ENCODE measurements at regions not wholly inside any gene's neighbourhood (a gene's known extent, or its start where the extent isn't known, plus 50 kb on each side); places are given as distances from the start of the nearest gene placed in this dataset.

- H2BK120ac ChIP-seq (ENCODE audit: low read depth, low read length): no peak overlapping the region
- in situ Hi-C loops (cut with MboI; ENCODE audit: low sequenced_read_pairs) (no loop called here), intact Hi-C loops (cut with micrococcal nuclease) (no loop called here), dilution Hi-C loops (cut with HindIII; ENCODE audit: low sequenced_read_pairs, unreplicated experiment) (no loop called here)
- TF ChIP-seq BHLHE40 (IDR thresholded peaks at IDR 0.05; ENCODE audit: low read depth, low read length) (no peak), POLR2A (IDR thresholded peaks at IDR 0.05; ENCODE audit: low read depth, low read length) (no peak), ELK1 (IDR thresholded peaks at IDR 0.05; ENCODE audit: borderline replicate concordance, low read depth, low read length) (no peak), MAFK (IDR thresholded peaks at IDR 0.05; ENCODE audit: low read depth, low read length) (no peak), MAZ (IDR thresholded peaks at IDR 0.05; ENCODE audit: borderline replicate concordance, low read depth, low read length) (no peak), SMC3 (IDR thresholded peaks at IDR 0.05; ENCODE audit: low read depth, low read length) (no peak), CHD1 (IDR thresholded peaks at IDR 0.05; ENCODE audit: low read depth, low read length) (no peak), RAD21 (IDR thresholded peaks at IDR 0.05; ENCODE audit: low read length) (no peak), MXI1 (IDR thresholded peaks at IDR 0.05; ENCODE audit: borderline replicate concordance, low read depth, low read length) (no peak), USF2 (IDR thresholded peaks at IDR 0.05; ENCODE audit: low read depth, low read length) (no peak), CEBPB (IDR thresholded peaks at IDR 0.05; ENCODE audit: low read depth, low read length) (no peak), RFX5 (IDR thresholded peaks at IDR 0.05; ENCODE audit: low read depth, low read length) (no peak), FOS (IDR thresholded peaks at IDR 0.05; ENCODE audit: low read depth, low read length) (no peak), NFE2L2 (IDR thresholded peaks at IDR 0.05; ENCODE audit: low read depth, low read length) (no peak), CTCF (conservative IDR thresholded peaks at IDR 0.05; ENCODE audit: low read depth, low read length) (no peak), RCOR1 (IDR thresholded peaks at IDR 0.05; ENCODE audit: insufficient replicate concordance, low read length) (no peak)
- H3K27ac ChIP-seq (ENCODE audit: insufficient read depth, low read length): no peak overlapping the region
- POLR2A ChIA-PET (ENCODE audit: unreplicated experiment): no interaction called here
- no peak for ATAC-seq (ENCODE audit: low read depth)
- no peak overlapping the region for H3K56ac ChIP-seq (ENCODE audit: extremely low read depth, insufficient read depth, low read length)
- H2AK5ac ChIP-seq (ENCODE audit: low read depth, low read length): no peak overlapping the region
- no peak for DNase-seq
- H2BK15ac ChIP-seq (ENCODE audit: low read depth, low read length): no peak overlapping the region
- CTCF ChIA-PET: no interaction called here
- no peaks in the 10 kb centered on the region for H3K27me3 ChIP-seq (ENCODE audit: control insufficient read depth, insufficient read depth, low read length)
- H3K36me3 ChIP-seq (ENCODE audit: control insufficient read depth, insufficient read depth, low read length): no peaks in the 10 kb centered on the region
- H3K14ac ChIP-seq (replicated peaks; ENCODE audit: low read depth, low read length): no peak overlapping the region
- no peak overlapping the region for H2BK20ac ChIP-seq (ENCODE audit: low read depth, low read length)
- no peak overlapping the region for H3K4me2 ChIP-seq (ENCODE audit: low read depth, low read length)
- H3K9me3 ChIP-seq (ENCODE audit: control insufficient read depth, insufficient read depth, low read length): no peaks in the 10 kb centered on the region
- H3K4me3 ChIP-seq (ENCODE audit: insufficient read depth, low read depth, low read length): no peak overlapping the region
- H4K91ac ChIP-seq (ENCODE audit: insufficient read depth, low read depth, low read length): no peak overlapping the region
- BruUV-seq (replicated peaks): no TSS peak
- no peak overlapping the region for H2AK9ac ChIP-seq (replicated peaks; ENCODE audit: low read depth, low read length, poor library complexity)
- no peak overlapping the region for H4K5ac ChIP-seq (ENCODE audit: low read depth, low read length)
- H3K4me1 ChIP-seq (ENCODE audit: control insufficient read depth, insufficient read depth, low read length): peaks cover 2% of the 10 kb centered on the region; the same call in 1 of the 2 replicates
- H3K4ac ChIP-seq (ENCODE audit: low read depth, low read length): no peak overlapping the region
- H4K8ac ChIP-seq (ENCODE audit: low read depth in 2 of 2, low read length in 2 of 2): no peak overlapping the region
- H3K18ac ChIP-seq (ENCODE audit: low read depth, low read length): no peak overlapping the region
- peaks cover 15% of the 10 kb centered on the region for H3K9me1 ChIP-seq (ENCODE audit: insufficient read depth, low read length)
- no peak overlapping the region for H3K23ac ChIP-seq (ENCODE audit: low read depth, low read length)
- 95% methylated on average over 6 of the region's 8 CpGs; no CpG with 5 or more reads in 1 of the 2 experiments for WGBS, 2 experiments (ENCODE audit: extremely low coverage in 2 of 2, insufficient read length in 1 of 2)
- no peak overlapping the region for H2BK5ac ChIP-seq (ENCODE audit: low read depth, low read length, poor library complexity, severe bottlenecking)
- no peak overlapping the region for H3K9ac ChIP-seq (ENCODE audit: low read depth, low read length)
- H2AFZ ChIP-seq (replicated peaks; ENCODE audit: low read length, poor library complexity): no peak overlapping the region
- no peaks in the 10 kb centered on the region for H3K79me1 ChIP-seq (ENCODE audit: low read depth in 1 of 2, low read length in 2 of 2)
- H4K20me1 ChIP-seq (ENCODE audit: insufficient read depth, low read length): no peaks in the 10 kb centered on the region
These were observed 682.3 kb downstream of the TRIML1 start for GRCh38 chr4:188821500-188821899.

Measured in IMR-90 (cell line).